Right cardiac atrium (tissue), 5 donors: ENCODE measurements at regions not wholly inside any gene's neighbourhood (a gene's known extent, or its start where the extent isn't known, plus 50 kb on each side); places are given as distances from the start of the nearest gene placed in this dataset.
"Not testable (repeated sequence)": the region's sequence is repeated elsewhere in the genome, so short reads cannot be mapped to it uniquely, and the experiment has no call there.

Experiments used
- ATAC-seq, 2 donors: fragments of 200-7000 bp; cut with Tn5 transposase; one replicate each; pipeline versions ENCODE4 v1.8.0 to v1.9.1; 2020; ENCODE audit warnings: moderate library complexity in 2 of 2, mild to moderate bottlenecking in 1 of 2
- DNase-seq, 3 donors: peaks; one replicate each; pipeline ENCODE4 v3.0.0-alpha.2; 2020
- H3K27ac ChIP-seq: one replicate; pipeline ENCODE4 v1.5.1; 2013; ENCODE audit warnings: mild to moderate bottlenecking, low read length, control low read depth, moderate library complexity
- H3K27me3 ChIP-seq: one replicate; pipeline ENCODE4 v1.6.1; 2013; ENCODE audit not compliant: control insufficient read depth, insufficient read depth
- H3K4me1 ChIP-seq: one replicate; pipeline ENCODE4 v1.6.1; 2013; ENCODE audit warnings: low read length; ENCODE audit not compliant: control insufficient read depth, insufficient read depth
- H3K4me3 ChIP-seq: one replicate; pipeline ENCODE4 v1.5.1; 2013; ENCODE audit warnings: low read length, control low read depth
- H3K9me3 ChIP-seq: one replicate; pipeline ENCODE4 v1.6.1; 2013; ENCODE audit warnings: low read length; ENCODE audit not compliant: control insufficient read depth
- WGBS: extraction: QIAGEN DNeasy Blood & Tissue Kit; methylation state at CpG from one replicate; pipeline ENCODE4 v1.1.7; 2013; 5-methylcytosine and 5-hydroxymethylcytosine counted together
- intact Hi-C, 4 donors: fragments of 100-400 bp; cut with DNase I; formaldehyde crosslinking; loops; one replicate each; pipeline versions ENCODE4 v1.11.0 to v1.14.0; 2022 to 2023
- donor health status: healthy with polysubstance abuse.
- donor health status: DM: no; HTN: yes; CAD: no.
- donor health status: DM: no; HTN: no; CAD: no.
- donor health status: DM: no; HTN: yes; CAD: no; lungs with severe emphysema.
- donor health status: DM: yes; HTN: yes; CAD: no.

GRCh38 chr2:62393293-62393692 is 112.7 kb downstream of the TMEM17 start:
- ATAC-seq = no peak
- WGBS = 90% methylated on average over 3 of the region's 3 CpGs

GRCh38 chr2:62391696-62392095 is 114.3 kb downstream of the TMEM17 start:
- no peak for DNase-seq
- H3K27ac ChIP-seq = no peak overlapping the region
- intact Hi-C loops = no loop called here
- no peaks in the 10 kb centered on the region for H3K27me3 ChIP-seq
- 60% methylated on average over 1 of the region's 1 CpG for WGBS
- ATAC-seq = no peak
- no peak overlapping the region for H3K4me3 ChIP-seq
- H3K9me3 ChIP-seq = no peaks in the 10 kb centered on the region
- no peaks in the 10 kb centered on the region for H3K4me1 ChIP-seq

More at GRCh38 chr2:62393293-62393692, 112.7 kb downstream of the TMEM17 start:
- Histone ChIP-seq H3K27ac (no peak overlapping the region), H3K27me3 (no peaks in the 10 kb centered on the region), H3K9me3 (no peaks in the 10 kb centered on the region), H3K4me1 (no peaks in the 10 kb centered on the region), H3K4me3 (no peak overlapping the region)
- intact Hi-C loops = no loop called here
- no peak for DNase-seq

DNA sequence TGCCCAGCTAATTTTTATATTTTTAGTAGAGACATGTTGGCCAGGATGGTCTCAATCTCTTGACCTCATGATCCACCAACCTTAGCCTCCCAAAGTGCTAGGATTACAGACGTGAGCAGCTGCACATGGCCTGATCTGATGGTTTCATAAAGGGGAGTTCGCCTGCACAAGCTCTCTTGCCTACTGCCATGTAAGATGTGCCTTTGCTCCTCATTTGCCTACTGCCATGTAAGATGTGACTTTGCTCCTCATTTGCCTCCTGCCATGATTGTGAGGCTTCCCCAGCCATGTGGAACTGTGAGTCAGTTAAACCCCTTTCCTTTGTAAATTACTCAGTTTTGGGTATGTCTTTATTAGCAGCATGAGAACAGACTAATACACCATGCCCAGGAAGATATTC is 119.6 kb downstream of the TMEM17 start:
- H3K4me1 ChIP-seq, DNase-seq, H3K27me3 ChIP-seq, H3K27ac ChIP-seq, ATAC-seq, intact Hi-C loops, H3K4me3 ChIP-seq, H3K9me3 ChIP-seq: not testable (repeated sequence)
- WGBS = 88% methylated on average over 2 of the region's 2 CpGs

GRCh38 chr2:62383846-62384245 is 122.1 kb downstream of the TMEM17 start:
- no peaks in the 10 kb centered on the region for H3K27me3 ChIP-seq
- WGBS = 83% methylated on average over 5 of the region's 5 CpGs
- ATAC-seq = no peak
- H3K4me3 ChIP-seq = no peak overlapping the region
- intact Hi-C loops = no loop called here
- DNase-seq = no peak
- H3K4me1 ChIP-seq = peaks cover 5% of the 10 kb centered on the region
- H3K9me3 ChIP-seq = no peaks in the 10 kb centered on the region
- no peak overlapping the region for H3K27ac ChIP-seq

- no peaks in the 10 kb centered on the region for H3K9me3 ChIP-seq
- no peak overlapping the region for H3K27ac ChIP-seq
- no peak overlapping the region for H3K4me3 ChIP-seq
- no peaks in the 10 kb centered on the region for H3K27me3 ChIP-seq
- H3K4me1 ChIP-seq = peaks cover 5% of the 10 kb centered on the region
- no peak for ATAC-seq
- intact Hi-C loops = no loop called here
- DNase-seq = no peak
- WGBS = 58% methylated on average over 2 of the region's 2 CpGs
These were observed 123.2 kb downstream of the TMEM17 start for GRCh38 chr2:62382757-62383156.

GRCh38 chr2:62382122-62382521 is 123.9 kb downstream of the TMEM17 start:
- H3K9me3 ChIP-seq = no peaks in the 10 kb centered on the region
- no peak overlapping the region for H3K4me3 ChIP-seq
- peaks cover 5% of the 10 kb centered on the region for H3K4me1 ChIP-seq
- DNase-seq (no peak), ATAC-seq (peak; percentile 16 to 40)
- intact Hi-C loops = no loop called here
- H3K27ac ChIP-seq = no peak overlapping the region
- WGBS = 33% methylated on average over 2 of the region's 2 CpGs
- no peaks in the 10 kb centered on the region for H3K27me3 ChIP-seq

DNA sequence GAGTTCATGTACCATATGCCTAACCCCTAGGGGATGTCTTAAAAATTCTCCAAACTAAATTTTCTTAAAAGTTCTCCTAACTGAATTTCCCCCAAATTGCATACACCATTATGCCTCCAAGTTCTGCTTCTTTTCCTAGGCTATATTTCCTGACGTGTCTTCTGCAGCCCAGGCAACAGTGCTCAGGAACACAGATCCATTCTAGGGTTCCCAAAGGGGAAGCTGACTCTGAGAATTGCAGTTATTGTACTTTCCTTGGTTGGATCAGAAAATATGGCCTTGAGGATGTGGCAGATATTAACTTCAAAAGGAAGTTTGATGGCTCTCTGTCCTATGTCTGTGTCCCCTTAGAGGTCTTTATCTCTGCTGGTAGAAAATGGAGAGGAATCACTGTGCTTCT is 124.3 kb downstream of the TMEM17 start:
- Histone ChIP-seq H3K9me3 (no peaks in the 10 kb centered on the region), H3K27me3 (no peaks in the 10 kb centered on the region), H3K27ac (no peak overlapping the region), H3K4me1 (peaks cover 5% of the 10 kb centered on the region), H3K4me3 (no peak overlapping the region)
- DNase-seq (no peak), ATAC-seq (no peak)
- WGBS = 50% methylated on average over 1 of the region's 1 CpG
- intact Hi-C loops = no loop called here

GRCh38 chr2:62379566-62379965 is 126.4 kb downstream of the TMEM17 start:
- H3K9me3 ChIP-seq = no peaks in the 10 kb centered on the region
- peaks cover 5% of the 10 kb centered on the region for H3K4me1 ChIP-seq
- H3K27ac ChIP-seq = no peak overlapping the region
- H3K4me3 ChIP-seq = no peak overlapping the region
- 38% methylated on average over 2 of the region's 2 CpGs for WGBS
- ATAC-seq = no peak
- no peaks in the 10 kb centered on the region for H3K27me3 ChIP-seq
- no peak for DNase-seq
- intact Hi-C loops = no loop called here

DNA sequence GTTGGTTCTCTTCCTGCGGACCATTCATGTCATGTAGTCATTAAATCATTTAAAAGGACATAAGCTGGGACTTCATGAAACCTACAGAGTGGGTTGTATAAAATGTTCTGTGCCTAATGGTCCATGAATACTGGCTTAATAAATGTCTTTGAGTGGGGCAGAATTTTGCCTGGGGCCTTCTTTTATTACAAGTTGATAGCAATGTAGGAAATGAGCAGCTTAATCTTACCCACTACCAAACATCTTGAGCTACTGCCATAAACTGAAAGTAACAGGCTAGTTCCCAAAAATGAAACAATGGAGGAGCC is 130.9 kb downstream of the TMEM17 start:
- WGBS = 96% methylated on average over 1 of the region's 1 CpG
- Histone ChIP-seq H3K27me3 (no peaks in the 10 kb centered on the region), H3K27ac (no peak overlapping the region), H3K4me1 (peaks cover 2% of the 10 kb centered on the region), H3K4me3 (no peak overlapping the region), H3K9me3 (no peaks in the 10 kb centered on the region)
- ATAC-seq (no peak), DNase-seq (no peak)
- intact Hi-C loops = no loop called here

DNA sequence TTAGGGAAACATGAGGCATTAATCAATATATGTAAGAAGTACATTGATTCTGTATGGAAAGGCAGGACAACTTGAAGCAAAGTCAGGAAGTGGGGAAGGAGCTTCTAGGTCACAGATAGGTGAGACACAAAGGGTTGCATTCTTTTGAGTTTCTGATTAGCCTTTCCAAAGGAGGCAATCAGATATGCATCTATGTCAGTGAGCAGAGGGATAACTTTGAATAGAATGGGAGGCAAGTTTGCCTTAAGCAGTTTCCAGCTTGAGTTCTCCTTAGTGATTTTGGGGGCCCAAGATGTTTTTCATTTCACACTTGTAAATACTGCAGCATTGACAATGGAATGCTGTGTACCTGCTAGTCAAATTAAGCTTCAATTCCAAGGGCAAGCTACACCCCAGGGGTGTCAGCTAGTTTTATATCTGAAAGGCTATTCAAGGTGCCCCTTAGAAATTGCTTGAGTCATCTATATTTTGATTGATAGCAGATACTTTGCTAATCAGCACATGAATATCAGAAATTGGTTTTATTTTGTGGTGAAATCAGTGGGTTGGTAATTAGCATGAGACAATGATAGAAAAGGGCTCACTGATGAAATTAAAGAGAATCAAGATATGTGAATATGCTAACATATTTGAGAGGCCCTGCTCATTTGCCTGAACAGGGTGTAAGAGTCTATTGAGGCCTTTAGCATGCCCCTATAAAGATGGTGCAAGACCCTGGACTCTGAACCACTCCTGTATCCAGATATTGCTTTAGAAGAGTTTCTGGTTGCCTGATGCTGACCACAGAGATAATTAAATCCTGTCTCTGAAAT is 131.5 kb downstream of the TMEM17 start:
- Histone ChIP-seq H3K27ac (no peak overlapping the region), H3K4me3 (no peak overlapping the region), H3K27me3 (no peaks in the 10 kb centered on the region), H3K4me1 (no peaks in the 10 kb centered on the region), H3K9me3 (no peaks in the 10 kb centered on the region)
- intact Hi-C loops = no loop called here
- no peak for ATAC-seq
- no peak for DNase-seq

- H3K4me1 ChIP-seq = no peaks in the 10 kb centered on the region
- H3K27me3 ChIP-seq = no peaks in the 10 kb centered on the region
- H3K27ac ChIP-seq = no peak overlapping the region
- WGBS = 96% methylated on average over 7 of the region's 7 CpGs
- intact Hi-C loops = no loop called here
- no peak overlapping the region for H3K4me3 ChIP-seq
- ATAC-seq (no peak), DNase-seq (no peak)
- H3K9me3 ChIP-seq = no peaks in the 10 kb centered on the region
These were observed 133.2 kb downstream of the TMEM17 start for GRCh38 chr2:62372824-62373223.
